Effector memory CD4-positive, alpha-beta T cell (primary cell): ENCODE measurements at regions not wholly inside any gene's neighbourhood (a gene's known extent, or its start where the extent isn't known, plus 50 kb on each side); places are given as distances from the start of the nearest gene placed in this dataset.

Experiments used
- DNase-seq, 3 donors: peaks; one replicate each; pipeline ENCODE4 v3.0.0-alpha.2; 2020
- H3K27ac ChIP-seq: 2 replicates; pipeline ENCODE4 v1.7.0; 2013; ENCODE audit warnings: mild to moderate bottlenecking, low read length, moderate library complexity; ENCODE audit not compliant: insufficient read depth, poor library complexity, severe bottlenecking
- H3K27me3 ChIP-seq: replicated peaks from 2 replicates; pipeline ENCODE4 v1.7.0; 2013; ENCODE audit warnings: mild to moderate bottlenecking, low read length; ENCODE audit not compliant: insufficient read depth, control insufficient read depth, poor library complexity, severe bottlenecking
- H3K36me3 ChIP-seq: 2 replicates; pipeline ENCODE4 v1.7.0; 2013; ENCODE audit warnings: mild to moderate bottlenecking, low read length, moderate library complexity; ENCODE audit not compliant: control insufficient read depth, insufficient read depth
- H3K4me1 ChIP-seq: 2 replicates; pipeline ENCODE4 v1.7.0; 2013; ENCODE audit warnings: low read length, mild to moderate bottlenecking; ENCODE audit not compliant: control insufficient read depth, insufficient read depth, poor library complexity, severe bottlenecking
- H3K4me3 ChIP-seq: 2 replicates; pipeline ENCODE4 v1.7.0; 2013; ENCODE audit warnings: low read length, low read depth, mild to moderate bottlenecking; ENCODE audit not compliant: insufficient read depth, poor library complexity, severe bottlenecking
- H3K9me3 ChIP-seq: 2 replicates; pipeline ENCODE4 v1.7.0; 2013; ENCODE audit warnings: mild to moderate bottlenecking, low read length, moderate library complexity; ENCODE audit not compliant: control insufficient read depth

DNA sequence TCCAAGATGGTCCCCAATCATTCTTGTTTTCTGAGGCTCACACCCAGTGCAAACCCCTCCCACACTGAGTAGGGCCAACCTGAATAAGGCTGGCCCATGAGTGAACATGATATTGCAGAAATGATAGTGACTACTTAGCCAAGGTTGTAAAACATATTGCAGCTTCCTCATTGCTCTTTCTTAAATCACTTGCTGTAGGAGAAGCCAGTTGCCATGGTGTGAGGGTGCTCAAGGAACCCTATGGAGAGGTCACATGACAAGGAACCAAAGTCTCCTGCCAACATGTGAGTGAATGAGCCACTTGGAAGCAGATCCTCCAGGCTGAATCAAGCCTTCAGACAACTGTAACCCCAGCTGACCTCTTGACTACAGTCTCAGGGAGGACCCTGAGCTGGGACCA lies 191.4 kb downstream of the RGS9 start:
- Histone ChIP-seq H3K4me1 (no peaks in the 10 kb centered on the region), H3K9me3 (no peaks in the 10 kb centered on the region), H3K4me3 (no peak overlapping the region), H3K27me3 (no peaks in the 10 kb centered on the region), H3K36me3 (no peaks in the 10 kb centered on the region), H3K27ac (no peak overlapping the region)
- no peak for DNase-seq

DNA sequence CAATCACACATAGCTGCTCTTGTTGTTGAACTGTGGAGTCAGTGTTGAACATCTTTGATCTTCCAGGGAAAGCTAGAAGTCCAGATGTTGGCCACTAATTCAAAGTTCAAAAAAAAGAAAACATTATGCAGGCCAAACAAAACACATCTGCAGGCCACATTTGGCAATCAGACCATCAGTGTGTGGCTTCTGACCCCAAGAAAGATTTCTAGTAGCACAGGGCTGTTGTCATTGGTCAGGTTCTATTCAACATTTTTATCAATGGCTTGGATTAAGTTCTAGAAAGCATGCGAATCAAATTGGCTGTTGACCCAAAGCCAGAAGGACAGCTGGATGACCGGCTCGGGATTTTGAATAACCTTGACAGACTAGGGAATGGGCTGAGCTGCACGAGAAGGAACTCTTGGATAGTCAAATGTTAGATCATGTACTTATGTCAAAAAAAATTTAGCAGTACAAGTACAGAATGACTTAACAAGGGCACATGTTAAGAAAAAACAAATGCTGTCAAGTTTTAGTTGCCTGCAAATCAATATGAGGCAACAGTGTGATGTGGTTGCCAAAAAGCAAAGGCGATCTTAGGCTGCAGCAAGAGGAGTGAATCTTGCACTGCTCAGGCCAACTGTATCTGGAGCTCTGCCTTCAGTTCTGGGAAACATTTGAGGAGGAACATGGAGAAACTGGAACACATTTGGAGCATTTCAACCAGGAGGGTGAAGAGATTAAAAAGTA lies 187.6 kb downstream of the RGS9 start:
- no peak overlapping the region for H3K4me3 ChIP-seq
- DNase-seq = no peak
- H3K27me3 ChIP-seq = no peaks in the 10 kb centered on the region
- no peak overlapping the region for H3K27ac ChIP-seq
- H3K4me1 ChIP-seq = no peaks in the 10 kb centered on the region
- H3K9me3 ChIP-seq = no peaks in the 10 kb centered on the region
- H3K36me3 ChIP-seq = no peaks in the 10 kb centered on the region

DNA sequence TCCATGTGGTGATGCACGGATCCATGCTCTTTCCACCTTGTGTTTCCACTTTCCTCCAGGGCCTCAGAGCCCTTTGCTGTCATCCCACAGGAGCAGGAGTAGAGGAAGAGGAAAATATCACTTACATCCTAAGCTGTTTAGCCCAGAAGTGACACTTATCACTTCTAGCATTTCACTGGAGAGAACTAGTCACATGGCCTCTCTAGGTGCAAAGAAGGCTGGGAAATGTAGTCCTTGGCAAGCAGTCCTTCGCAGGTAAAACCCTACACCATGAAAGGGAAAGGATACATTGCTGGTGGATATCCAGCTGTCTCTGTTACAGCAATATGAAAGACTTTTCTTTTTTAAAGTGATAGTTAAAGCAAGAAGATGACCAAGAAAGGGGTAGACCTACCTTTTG lies 185.9 kb downstream of the RGS9 start:
- Histone ChIP-seq H3K4me1 (no peaks in the 10 kb centered on the region), H3K27ac (no peak overlapping the region), H3K27me3 (no peaks in the 10 kb centered on the region), H3K36me3 (no peaks in the 10 kb centered on the region), H3K4me3 (no peak overlapping the region), H3K9me3 (no peaks in the 10 kb centered on the region)
- DNase-seq = no peak

DNA sequence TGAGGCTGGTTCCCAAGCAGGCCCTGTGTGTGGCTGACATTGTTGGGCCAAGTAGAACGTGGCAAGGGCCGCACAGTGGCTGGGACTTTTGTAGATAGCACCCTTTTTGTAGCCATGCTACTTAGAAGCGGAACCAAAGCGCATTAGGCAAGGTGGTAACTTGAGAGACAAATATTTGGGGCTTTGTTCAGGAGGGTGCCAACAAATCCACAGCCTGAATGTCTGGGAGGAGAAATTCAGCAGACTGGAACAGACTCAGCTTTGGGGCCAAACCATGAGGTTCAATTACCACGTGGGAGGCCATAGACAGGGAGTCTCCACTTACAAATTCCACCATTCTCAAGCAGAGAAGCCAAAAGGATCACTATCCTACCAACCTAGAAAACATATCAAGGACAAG lies 183.7 kb downstream of the RGS9 start:
- no peak for DNase-seq

DNA sequence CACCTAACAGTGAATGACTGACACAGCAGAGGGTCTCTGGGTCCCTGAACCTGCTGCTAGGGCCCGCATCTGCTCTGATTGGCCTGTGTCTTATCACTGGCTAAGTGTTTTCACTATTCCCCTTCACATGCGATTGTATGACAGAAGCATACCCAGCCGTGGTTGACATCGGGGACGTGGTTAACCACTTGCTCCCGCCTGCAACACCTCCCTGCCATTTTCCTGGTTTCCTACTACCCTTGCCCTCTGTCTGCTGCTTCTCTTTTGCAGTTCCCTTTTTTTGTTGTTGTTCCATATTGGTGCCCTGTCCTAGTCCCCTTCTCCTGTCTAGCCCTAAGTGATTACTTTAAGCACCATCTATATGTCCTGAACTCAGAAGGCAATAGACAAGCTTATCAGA lies 177.0 kb downstream of the RGS9 start:
- H3K27ac ChIP-seq = no peak overlapping the region
- H3K4me1 ChIP-seq = no peaks in the 10 kb centered on the region
- no peaks in the 10 kb centered on the region for H3K36me3 ChIP-seq
- no peak for DNase-seq
- H3K27me3 ChIP-seq = no peaks in the 10 kb centered on the region
- H3K4me3 ChIP-seq = no peak overlapping the region
- no peaks in the 10 kb centered on the region for H3K9me3 ChIP-seq

More for the DNA sequence above, 183.7 kb downstream of the RGS9 start:
- Histone ChIP-seq H3K9me3 (no peaks in the 10 kb centered on the region), H3K36me3 (no peaks in the 10 kb centered on the region), H3K27ac (no peak overlapping the region), H3K4me1 (no peaks in the 10 kb centered on the region), H3K4me3 (no peak overlapping the region), H3K27me3 (no peaks in the 10 kb centered on the region)

DNA sequence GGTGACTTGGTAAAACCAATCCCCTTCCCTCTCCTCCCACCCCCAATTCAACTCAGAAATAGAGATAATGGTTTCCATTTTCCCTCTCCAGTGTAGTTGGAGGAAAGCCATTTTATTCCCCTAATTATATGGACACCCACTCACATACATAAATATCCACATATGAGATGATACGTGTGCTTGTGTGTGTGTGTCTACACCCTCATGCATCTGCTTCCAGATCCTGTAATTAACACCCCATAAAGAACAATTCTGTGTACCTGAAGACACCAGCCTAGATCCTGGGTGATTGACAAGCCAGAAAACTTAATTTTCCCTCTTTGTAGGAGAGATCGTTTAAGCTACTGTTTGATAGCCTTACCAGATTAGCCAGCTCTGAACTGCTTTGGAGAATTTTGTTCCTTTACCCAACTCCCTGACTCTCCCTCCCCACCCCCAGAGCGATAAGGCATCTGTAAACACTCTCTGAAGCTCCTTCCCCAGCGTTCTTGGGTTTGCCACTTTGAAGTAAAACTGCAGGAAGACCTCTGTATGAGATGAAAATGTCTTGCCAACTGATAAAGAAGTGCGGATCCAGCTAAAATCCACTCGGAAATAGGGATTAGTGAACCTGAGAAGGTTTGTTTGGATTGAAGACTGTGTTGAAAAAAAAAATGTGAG lies 175.7 kb downstream of the RGS9 start:
- Histone ChIP-seq H3K27me3 (no peaks in the 10 kb centered on the region), H3K27ac (no peak overlapping the region), H3K4me3 (no peak overlapping the region), H3K9me3 (no peaks in the 10 kb centered on the region), H3K36me3 (no peaks in the 10 kb centered on the region), H3K4me1 (no peaks in the 10 kb centered on the region)
- no peak for DNase-seq

DNA sequence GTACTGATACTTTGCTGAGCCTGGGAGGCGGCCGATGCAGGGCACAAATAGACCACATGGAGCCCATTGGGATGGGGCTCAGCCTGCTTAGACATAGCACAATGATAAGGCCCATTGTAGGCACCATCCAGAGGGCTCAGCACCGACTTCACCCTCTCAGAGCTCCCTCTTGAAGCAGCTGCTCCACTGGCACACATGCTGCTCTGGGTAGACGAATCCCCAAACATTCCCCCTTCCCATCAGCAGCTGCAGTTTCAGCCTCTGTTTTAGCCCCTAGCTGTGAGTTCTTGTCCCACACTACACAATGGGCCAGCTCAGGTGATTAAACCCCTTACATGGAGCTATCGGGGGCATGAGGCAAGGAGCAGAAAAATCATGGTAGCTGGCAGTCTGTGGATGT lies 174.1 kb downstream of the RGS9 start:
- H3K9me3 ChIP-seq = no peaks in the 10 kb centered on the region
- H3K27me3 ChIP-seq = no peaks in the 10 kb centered on the region
- no peak for DNase-seq
- H3K36me3 ChIP-seq = no peaks in the 10 kb centered on the region
- H3K4me1 ChIP-seq = no peaks in the 10 kb centered on the region
- no peak overlapping the region for H3K27ac ChIP-seq
- H3K4me3 ChIP-seq = no peak overlapping the region

DNA sequence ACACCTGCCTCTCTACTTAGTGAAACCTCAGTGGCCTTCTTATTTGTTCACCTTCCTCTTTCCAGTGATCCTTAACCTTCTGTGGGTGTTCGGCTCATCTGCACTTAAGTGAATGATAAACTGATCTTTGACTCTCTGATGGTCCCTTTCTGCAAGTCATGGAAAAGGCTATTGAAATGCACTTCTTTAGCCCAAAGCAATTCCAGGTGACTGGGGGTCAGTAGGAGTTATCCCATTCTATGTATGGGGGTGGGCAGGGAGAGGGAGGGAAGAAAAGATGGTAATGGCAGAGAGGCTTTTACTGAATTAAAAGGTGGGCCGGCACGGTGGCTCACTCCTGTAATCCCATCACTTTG lies 170.8 kb downstream of the RGS9 start:
- H3K36me3 ChIP-seq = no peaks in the 10 kb centered on the region
- no peaks in the 10 kb centered on the region for H3K4me1 ChIP-seq
- no peak for DNase-seq
- no peaks in the 10 kb centered on the region for H3K9me3 ChIP-seq
- no peak overlapping the region for H3K4me3 ChIP-seq
- no peaks in the 10 kb centered on the region for H3K27me3 ChIP-seq
- H3K27ac ChIP-seq = no peak overlapping the region

DNA sequence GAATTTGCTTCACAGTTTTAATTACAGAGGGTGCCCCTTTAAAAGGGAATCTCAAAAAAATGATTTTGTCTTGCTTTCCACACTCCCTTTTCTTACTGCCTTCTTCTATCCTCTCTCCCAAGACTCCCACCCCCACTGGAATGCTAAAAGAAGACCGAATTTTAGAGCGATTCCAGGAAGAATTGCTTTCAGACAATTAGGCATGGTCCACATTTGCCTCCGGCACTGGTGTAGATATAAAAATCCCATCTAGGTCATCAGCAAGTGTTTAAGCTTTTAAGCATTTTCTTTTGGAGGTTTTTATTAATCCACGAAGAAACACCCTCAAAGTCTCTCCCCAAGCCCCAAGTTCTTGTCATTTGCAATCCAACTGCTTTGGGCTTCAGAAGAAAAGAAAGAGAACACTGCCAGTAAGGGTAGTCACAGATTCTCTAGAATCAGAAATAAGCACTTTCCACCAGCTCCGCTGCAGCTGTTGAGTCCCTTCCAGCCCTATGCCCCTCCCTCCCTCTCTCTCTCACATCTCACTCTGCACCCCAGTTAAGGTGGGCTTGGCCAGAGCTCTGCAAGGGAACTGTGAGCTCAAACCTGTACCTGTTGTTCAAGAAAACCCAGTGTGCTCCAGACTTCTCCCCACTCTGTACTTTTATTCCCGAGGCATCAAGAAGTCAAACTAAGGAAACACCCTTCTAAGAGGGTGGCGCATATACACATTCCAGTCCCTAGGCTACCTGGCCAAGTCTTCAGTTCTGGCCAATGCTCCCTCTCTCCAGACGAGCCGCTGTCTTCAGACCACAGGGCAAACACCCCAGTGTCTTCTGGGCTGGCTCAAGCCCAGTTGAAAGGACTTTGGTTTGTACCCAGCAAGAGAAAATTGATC lies 170.2 kb downstream of the RGS9 start:
- H3K9me3 ChIP-seq = no peaks in the 10 kb centered on the region
- H3K4me1 ChIP-seq = no peaks in the 10 kb centered on the region
- no peak overlapping the region for H3K4me3 ChIP-seq
- no peaks in the 10 kb centered on the region for H3K36me3 ChIP-seq
- no peak overlapping the region for H3K27ac ChIP-seq
- DNase-seq = no peak
- no peaks in the 10 kb centered on the region for H3K27me3 ChIP-seq

DNA sequence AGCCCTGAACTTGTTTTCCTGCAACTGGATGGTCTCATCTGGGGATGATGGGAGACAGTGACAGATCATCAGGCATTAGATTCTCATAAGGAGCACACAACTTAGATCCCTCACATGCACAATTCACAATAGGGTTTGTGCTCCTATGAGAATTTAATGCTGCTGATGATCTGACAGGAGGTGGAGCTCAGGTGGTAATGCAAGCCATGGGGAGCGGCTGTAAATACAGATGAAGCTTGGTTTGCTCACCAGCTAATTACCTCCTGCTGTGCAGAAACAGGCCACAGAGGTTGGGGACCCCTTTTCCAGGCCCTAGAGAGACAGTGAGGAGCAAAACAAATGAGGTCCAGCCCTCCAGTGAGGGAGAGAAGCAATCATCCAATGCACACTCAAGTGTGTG lies 168.6 kb downstream of the RGS9 start:
- DNase-seq = no peak
- no peak overlapping the region for H3K4me3 ChIP-seq
- no peaks in the 10 kb centered on the region for H3K9me3 ChIP-seq
- no peaks in the 10 kb centered on the region for H3K4me1 ChIP-seq
- no peaks in the 10 kb centered on the region for H3K27me3 ChIP-seq
- H3K27ac ChIP-seq = no peak overlapping the region
- H3K36me3 ChIP-seq = no peaks in the 10 kb centered on the region
